HG03460 (cell line): ENCODE measurements at regions not wholly inside any gene's neighbourhood (a gene's known extent, or its start where the extent isn't known, plus 50 kb on each side); places are given as distances from the start of the nearest gene placed in this dataset.

Experiments used
- ATAC-seq: cut with Tn5 transposase; IDR thresholded peaks from one replicate; pipeline ENCODE4 v1.9.1; 2021; ENCODE audit not compliant: unreplicated experiment

DNA sequence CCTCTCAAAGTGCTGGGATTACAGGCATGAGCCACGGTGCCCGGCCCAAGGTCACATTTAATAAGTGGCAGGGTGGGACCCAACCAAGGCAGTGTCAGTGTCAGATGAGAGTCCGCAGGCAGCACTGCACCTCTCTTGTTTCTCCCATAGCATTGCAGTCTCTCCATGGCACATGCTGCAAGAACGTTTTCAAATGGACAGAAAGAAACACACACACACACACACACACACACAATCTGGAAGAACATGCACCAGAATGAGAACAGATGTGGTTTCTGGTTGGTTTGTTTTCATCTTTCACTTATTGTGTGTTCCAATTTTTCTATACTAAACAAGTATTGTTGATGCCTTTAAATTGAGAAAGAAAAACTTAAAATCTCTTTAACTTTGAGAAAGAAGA lies 126.5 kb downstream of the SYF2 start:
- no peak for ATAC-seq

DNA sequence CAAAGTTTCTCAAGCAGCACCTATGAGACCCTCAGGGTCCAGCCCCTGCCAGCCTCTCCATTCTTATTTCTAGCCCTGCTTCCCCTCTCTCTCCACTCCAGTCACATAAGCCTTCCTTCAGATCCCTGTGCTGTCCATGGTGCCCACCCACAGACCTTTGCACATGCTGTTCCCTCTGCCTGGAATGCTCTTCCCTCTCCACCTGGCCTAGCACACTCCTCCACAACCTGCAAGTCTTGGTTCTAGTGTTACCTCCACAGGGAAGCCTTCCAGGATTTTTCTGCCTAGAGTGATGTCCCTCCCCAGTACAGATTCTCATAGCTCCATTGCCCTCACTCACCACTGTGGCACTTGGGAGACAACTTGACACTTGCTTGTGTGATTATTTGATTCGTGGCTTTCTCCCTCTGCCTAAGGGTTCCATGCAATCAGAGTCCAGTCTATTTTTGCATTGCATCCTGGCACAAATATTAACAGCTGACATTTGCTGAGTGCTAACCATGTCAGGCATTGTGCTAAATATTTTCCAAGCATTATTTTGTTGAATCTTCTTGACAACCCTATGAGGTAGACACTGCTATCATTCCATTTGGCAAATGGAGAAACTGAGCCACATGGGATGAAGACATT lies 127.3 kb downstream of the SYF2 start:
- no peak for ATAC-seq

DNA sequence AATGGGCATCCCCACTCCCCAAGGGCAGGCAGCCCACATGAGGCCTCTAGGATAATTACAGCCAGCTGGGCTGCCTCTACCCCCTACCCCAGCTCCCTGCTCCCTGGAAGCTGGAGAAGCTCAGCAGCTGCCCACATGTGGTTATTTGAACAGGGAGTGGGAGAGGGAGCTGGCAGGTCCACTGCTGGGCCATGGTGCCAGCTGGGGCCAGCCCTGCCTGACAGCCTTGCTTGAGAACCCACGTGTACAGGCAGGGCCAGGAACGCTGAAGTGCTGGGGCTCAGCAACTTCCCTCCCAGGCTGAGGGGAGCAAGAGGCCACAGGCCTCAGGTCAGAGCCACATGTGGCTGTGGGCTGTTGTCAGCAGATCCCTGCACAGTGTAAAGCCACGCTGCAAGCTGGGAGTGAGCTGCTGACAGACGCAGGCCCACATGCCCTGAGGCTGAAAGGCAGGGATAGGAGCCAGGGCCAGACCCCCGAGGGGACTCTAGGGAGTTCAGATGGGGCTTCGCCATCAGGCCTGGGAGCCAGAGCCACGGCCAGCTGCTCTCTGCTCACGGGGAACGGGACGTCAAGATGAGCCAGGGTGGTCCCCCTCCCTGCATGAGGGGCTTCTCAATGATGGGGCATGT lies 129.0 kb downstream of the SYF2 start:
- no peak for ATAC-seq

DNA sequence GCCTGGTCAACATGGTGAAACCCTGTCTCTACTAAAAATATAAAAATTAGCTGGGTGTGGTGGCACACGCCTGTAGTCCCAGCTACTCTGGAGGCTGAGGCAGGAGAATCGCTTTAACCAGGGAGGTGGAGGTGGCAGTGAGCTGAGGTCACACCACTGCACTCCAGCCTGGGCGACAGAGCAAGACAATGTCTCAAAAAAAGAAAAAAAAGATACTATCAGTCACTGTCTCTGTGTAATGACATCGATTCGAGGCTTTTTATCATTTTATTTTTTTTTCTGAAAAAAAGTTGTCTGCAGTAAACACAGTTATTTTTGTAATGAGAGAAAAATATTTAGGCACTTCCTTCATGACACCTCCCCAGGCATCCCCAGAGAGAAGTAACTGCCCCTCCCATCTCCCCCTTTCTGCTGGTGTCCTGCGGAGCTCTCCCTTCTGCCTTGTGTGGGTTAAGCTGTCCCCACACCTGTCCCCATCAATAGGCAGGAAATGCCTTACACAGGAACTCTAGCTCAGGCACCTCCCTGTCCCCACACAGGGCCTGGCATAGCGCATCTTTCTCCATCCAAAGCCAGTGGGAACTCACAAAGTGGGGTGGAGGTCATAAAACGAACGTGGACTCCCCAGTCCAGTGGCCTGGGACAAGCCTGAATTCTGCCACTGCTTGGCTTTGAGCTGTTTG lies 132.0 kb downstream of the SYF2 start:
- ATAC-seq = no peak

GRCh38 chr1:25099343-25099951 lies 132.9 kb downstream of the SYF2 start:
- ATAC-seq = peak; percentile 37

DNA sequence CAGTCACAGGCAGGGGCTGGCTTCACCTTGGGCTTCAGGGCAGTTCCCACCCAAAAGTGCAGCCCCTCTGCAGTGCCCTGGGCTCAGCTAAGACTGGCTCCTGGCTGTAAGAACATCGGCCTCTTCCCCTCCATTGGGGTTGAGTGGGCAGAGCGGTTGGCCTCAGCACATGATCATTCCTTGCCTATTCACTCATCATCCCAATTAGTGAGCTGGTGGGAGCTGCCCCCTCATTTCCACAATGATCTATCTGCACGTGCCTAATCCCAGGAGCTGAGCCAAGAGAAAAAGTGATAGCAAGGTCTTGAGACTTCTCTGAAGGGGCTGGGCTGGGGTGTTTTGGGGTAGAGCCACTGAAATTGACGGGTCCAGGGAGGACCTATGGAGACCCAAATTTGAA lies 133.6 kb downstream of the SYF2 start:
- ATAC-seq = no peak

GRCh38 chr1:25096307-25097150 lies 135.8 kb downstream of the SYF2 start:
- no peak for ATAC-seq

DNA sequence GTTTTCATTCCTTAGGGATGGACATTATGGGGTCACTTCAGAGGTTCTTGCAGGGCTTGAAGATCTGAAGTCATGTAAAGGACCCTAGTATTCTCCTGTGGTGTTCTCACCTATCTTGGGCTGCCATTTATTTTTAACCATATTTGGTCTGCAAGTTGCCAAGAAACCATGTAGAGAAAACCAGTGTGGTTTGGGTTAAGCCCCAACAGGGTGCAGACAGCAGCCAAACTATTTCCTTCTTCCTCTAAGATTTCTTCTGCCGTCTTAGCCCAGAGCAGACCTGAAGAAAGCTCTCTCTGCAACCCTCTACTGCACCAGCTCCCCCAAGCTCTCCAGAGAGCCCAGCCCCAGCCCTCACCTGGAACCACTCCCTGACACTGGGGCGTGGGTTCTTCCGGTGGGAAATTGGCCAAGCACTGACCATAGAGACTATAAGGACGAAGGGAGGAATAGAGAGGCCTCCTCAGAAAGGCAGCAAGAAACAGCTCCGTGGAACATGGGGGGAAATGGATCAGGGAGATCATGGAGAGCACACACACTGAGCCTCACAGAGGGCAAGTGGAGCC lies 136.6 kb downstream of the SYF2 start:
- no peak for ATAC-seq

GRCh38 chr1:25094995-25095394 lies 137.3 kb downstream of the SYF2 start:
- no peak for ATAC-seq

GRCh38 chr1:25094229-25094628 lies 138.1 kb downstream of the SYF2 start:
- ATAC-seq = no peak

- ATAC-seq = no peak
These were observed 140.6 kb downstream of the SYF2 start for GRCh38 chr1:25091658-25092057.

- no peak for ATAC-seq
These were observed 141.4 kb downstream of the SYF2 start for GRCh38 chr1:25090707-25091422.

GRCh38 chr1:25089772-25090171 lies 142.5 kb downstream of the SYF2 start:
- ATAC-seq = no peak

- no peak for ATAC-seq
These were observed 143.4 kb downstream of the SYF2 start for GRCh38 chr1:25088946-25089345.

DNA sequence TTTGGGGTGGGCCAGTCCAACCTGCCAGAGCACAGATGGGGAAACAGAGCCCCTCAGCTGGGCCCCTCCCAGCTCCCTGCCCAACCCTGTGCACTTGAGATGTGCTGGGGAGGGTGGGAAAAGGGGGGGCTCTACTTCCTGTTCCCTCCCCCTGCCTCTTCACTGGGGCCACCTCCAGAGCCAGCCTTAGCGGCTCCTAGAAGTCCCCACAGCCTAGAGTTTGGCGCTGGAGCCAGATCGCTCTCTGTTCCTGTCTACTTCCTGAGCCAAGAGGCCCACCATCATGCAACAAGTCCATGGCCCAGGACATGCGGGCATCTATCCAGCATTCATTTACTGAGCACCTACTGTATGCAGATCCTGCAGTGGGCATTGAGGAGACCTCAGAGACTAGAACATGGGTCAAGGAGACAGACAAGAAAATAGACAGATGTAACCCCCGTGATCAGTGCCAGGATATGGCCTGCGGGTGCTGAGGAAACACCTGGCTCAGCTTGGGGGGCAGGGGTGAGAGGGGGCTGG lies 144.1 kb downstream of the SYF2 start:
- ATAC-seq = no peak

- no peak for ATAC-seq
These were observed 145.7 kb downstream of the SYF2 start for GRCh38 chr1:25086518-25087079.

- no peak for ATAC-seq
These were observed 147.9 kb downstream of the SYF2 start for GRCh38 chr1:25084407-25084806.

DNA sequence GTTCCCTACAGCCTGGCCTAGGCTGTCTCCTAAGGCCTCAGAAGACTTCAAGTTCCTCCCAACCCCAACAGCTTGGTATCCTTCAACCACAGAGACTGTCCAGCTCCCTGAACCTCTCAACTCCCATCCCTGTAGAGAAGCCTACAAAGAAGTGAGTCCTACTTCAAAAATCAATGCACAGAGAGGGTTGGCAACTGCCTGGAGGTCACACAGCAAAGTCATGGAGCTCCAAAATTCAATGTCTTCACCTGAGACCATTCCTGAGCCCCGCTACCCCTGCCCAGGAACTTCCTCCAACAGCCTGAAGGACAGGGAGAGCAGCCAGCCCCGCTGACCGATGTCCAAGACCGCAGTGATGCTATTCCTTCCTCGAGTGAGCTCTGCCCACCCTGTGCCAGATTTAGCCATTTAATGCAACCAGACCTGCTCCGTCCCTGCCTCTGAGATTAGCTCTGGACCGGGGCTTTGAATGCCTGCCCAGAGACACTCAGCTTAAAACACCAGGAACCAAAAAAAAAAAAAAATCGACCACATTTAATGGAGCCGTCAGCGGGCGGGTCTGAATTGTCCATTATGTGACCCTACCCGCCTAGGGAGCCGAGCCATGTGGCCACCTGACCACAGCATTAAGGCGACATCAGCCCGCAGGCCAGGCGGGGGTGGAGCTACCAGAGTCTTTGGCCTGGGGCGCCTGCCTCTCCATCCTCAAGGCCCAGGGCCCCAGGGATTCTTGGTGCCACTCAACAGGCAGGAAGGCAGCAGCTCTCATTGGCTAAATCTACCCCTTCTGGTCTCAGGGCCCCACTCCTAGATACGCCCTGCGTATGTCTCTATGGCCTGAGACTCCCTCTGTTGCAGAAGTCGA lies 148.6 kb downstream of the SYF2 start:
- no peak for ATAC-seq

DNA sequence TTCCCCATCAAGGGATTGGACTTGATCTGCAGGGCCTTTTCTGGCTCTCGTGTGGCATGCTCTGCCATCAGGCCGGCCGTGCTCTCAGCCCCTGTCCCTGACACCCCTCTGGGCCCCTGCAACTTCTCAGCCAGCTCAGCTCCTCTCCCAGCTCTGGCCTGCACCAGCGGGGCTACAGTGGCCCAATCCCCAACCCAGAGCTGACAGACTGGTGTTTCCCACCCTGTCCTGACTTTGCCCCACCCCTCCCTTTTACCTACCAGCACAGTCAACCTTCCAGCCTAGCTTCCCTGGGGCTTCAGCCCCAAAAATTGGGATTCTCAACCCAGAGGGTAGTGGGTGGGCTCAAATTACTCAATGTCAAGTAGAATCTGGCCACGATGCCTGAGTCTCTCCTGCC lies 149.3 kb downstream of the SYF2 start:
- no peak for ATAC-seq
